WTC11 (cell line): ENCODE measurements at regions not wholly inside any gene's neighbourhood (a gene's known extent, or its start where the extent isn't known, plus 50 kb on each side); places are given as distances from the start of the nearest gene placed in this dataset.

ENCODE experiments used
- ATAC-seq: fragments of 200-7000 bp; cut with Tn5 transposase; 2 replicates; pipeline ENCODE4 v1.10.0; 2021; ENCODE audit warnings: mild to moderate bottlenecking, moderate library complexity
- CTCF ChIA-PET: fragments of 300-600 bp; sonication (Branson Sonifier 250); formaldehyde crosslinking; loops from one replicate; lab custom pipeline; 2021; ENCODE audit warnings: antibody characterized with exemption; lab: Charles Lee
- POLR2A ChIA-PET: fragments of 350-600 bp; sonication (Branson Sonifier 250); formaldehyde crosslinking; loops from one replicate; lab custom pipeline; 2021; ENCODE audit warnings: antibody characterized with exemption; lab: Charles Lee
- DNase-seq: peaks from one replicate; pipeline ENCODE4 v3.0.0; 2021; ENCODE audit warnings: low spot score
- H3K27ac Mint-ChIP-seq: 2 replicates; pipeline ENCODE4 v1.8.0; 2021; ENCODE audit warnings: mixed read lengths
- H3K27me3 Mint-ChIP-seq: 2 replicates; pipeline ENCODE4 v1.8.0; 2021; ENCODE audit warnings: low read depth, mild to moderate bottlenecking, moderate library complexity, mixed read lengths
- H3K36me3 Mint-ChIP-seq: 2 replicates; pipeline ENCODE4 v1.8.0; 2021; ENCODE audit warnings: mixed read lengths
- H3K4me1 Mint-ChIP-seq: 2 replicates; pipeline ENCODE4 v1.8.0; 2022; ENCODE audit warnings: mixed read lengths
- H3K4me3 Mint-ChIP-seq: 2 replicates; pipeline ENCODE4 v1.8.0; 2021; ENCODE audit warnings: mild to moderate bottlenecking, moderate library complexity, mixed read lengths
- H3K9me3 Mint-ChIP-seq: 2 replicates; pipeline ENCODE4 v1.8.0; 2021; ENCODE audit warnings: mixed read lengths
- GRHL2 ChIP-seq: fragments of 250-450 bp; sonication (Bioruptor Pico); IDR thresholded peaks from 2 replicates; pipeline ENCODE4 v1.8.0; 2022; ENCODE audit warnings: mild to moderate bottlenecking, moderate library complexity; ENCODE audit not compliant: insufficient replicate concordance, severe bottlenecking
- GTF2I ChIP-seq: fragments of 250-450 bp; sonication (Bioruptor Pico); conservative IDR thresholded peaks from 2 replicates; pipeline ENCODE4 v1.4.0; 2021; ENCODE audit warnings: mild to moderate bottlenecking
- MXD4 ChIP-seq: fragments of 250-450 bp; sonication (Bioruptor Pico); IDR thresholded peaks from 2 replicates; pipeline ENCODE4 v1.8.0; 2021; ENCODE audit warnings: mild to moderate bottlenecking, moderate library complexity, borderline replicate concordance
- NFATC4 ChIP-seq: fragments of 250-450 bp; sonication (Bioruptor Pico); IDR thresholded peaks from 2 replicates; pipeline ENCODE4 v1.9.0; 2021; ENCODE audit warnings: mild to moderate bottlenecking
- RORB ChIP-seq: fragments of 250-450 bp; sonication (Bioruptor Pico); IDR thresholded peaks from 2 replicates; pipeline ENCODE4 v1.9.0; 2021; ENCODE audit warnings: mild to moderate bottlenecking
- SMAD4 ChIP-seq: sonication (generic); formaldehyde crosslinking; IDR thresholded peaks from 2 replicates; pipeline ENCODE4 v1.8.0; 2022; ENCODE audit warnings: mild to moderate bottlenecking, missing genetic modification reagents
- SOX15 ChIP-seq: fragments of 250-450 bp; sonication (Bioruptor Pico); IDR thresholded peaks from 2 replicates; pipeline ENCODE4 v1.9.0; 2021; ENCODE audit warnings: mild to moderate bottlenecking
- SP1 ChIP-seq: sonication (generic); formaldehyde crosslinking; conservative IDR thresholded peaks from 2 replicates; pipeline ENCODE4 v1.8.1; 2022; ENCODE audit warnings: missing genetic modification reagents
- ZBTB21 ChIP-seq: sonication (generic); formaldehyde crosslinking; IDR thresholded peaks from 2 replicates; pipeline ENCODE4 v1.8.1; 2023; ENCODE audit warnings: mild to moderate bottlenecking, missing genetic modification reagents, borderline replicate concordance
- TF ChIP-seq, protein P1 (sequence below): fragments of 250-450 bp; sonication (Bioruptor Pico); IDR thresholded peaks from 2 replicates; pipeline ENCODE4 v2.1.2; 2022; ENCODE audit warnings: mild to moderate bottlenecking, moderate library complexity
- TF ChIP-seq, protein P2 (sequence below): fragments of 250-450 bp; sonication (Bioruptor Pico); IDR thresholded peaks from 2 replicates; pipeline ENCODE4 v1.9.0; 2021; ENCODE audit warnings: mild to moderate bottlenecking
- TF ChIP-seq, protein P3 (sequence below): sonication (generic); formaldehyde crosslinking; IDR thresholded peaks from 2 replicates; pipeline ENCODE4 v1.8.1; 2023; ENCODE audit warnings: mild to moderate bottlenecking, missing genetic modification reagents
- TF ChIP-seq, protein P4 (sequence below): sonication (generic); formaldehyde crosslinking; conservative IDR thresholded peaks from 2 replicates; pipeline ENCODE4 v1.8.1; 2023; ENCODE audit warnings: mild to moderate bottlenecking, low read depth, missing genetic modification reagents, moderate library complexity
- TF ChIP-seq, protein P5 (sequence below): fragments of 250-450 bp; sonication (Bioruptor Pico); IDR thresholded peaks from 2 replicates; pipeline ENCODE4 v1.9.0; 2021; ENCODE audit warnings: mild to moderate bottlenecking

DNA sequence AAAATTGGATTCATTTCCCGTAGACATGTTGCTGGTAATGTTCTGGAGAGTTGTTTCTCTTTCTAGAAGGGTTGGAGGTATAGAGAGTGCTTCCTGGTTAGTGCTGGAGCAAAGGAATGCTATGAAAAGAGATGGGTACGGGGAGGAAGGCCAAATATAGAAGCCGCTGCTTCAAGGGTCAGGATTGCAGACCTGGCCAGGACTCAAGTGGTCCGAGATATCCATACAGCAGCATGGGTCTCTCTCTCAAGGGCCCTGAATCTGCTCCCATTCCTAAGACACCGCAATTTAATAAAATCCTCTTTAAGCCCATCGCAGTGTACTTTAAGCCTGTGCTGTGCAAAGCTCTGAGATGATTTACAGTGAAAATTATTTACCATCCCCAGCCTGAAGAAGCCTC is 287.0 kb downstream of the FAM43A start (continued):
- no peak for TF ChIP-seq GTF2I (CRISPR knock-in tag)

DNA sequence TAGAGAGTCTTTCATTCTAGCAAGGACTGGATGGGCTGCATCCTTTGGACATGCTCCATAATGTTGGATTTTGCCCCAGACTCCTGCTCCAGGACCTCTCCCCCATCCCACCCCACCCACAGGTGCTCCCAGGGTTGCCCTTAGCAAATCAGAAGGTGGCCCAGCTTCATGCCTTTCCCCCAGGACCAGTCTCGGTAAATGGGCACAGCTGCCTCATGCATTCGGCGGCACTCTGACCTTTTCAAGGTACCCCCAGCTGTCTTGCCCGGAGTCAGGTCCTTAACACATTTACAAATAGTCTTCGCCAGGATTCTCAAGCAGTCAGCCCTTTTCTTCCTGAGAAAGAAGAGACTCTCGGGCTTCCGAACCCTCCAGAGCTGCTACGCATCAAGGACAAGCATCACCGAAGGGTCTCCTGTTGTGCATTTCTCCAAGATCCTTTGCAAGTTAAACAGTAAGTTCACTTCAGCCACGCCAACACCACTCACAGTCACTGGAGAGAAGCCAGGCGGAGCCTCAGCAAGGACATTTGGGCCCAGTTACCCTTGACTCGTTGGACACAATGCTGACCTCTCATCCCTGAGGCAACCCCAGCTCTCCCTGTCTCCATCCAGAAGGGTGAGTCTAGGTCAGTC is 287.8 kb downstream of the FAM43A start:
- Mint-ChIP-seq H3K36me3 (no peaks in the 10 kb centered on the region), H3K27me3 (no peaks in the 10 kb centered on the region; the same call in 1 of the 2 replicates)
- ChIA-PET POLR2A (interaction anchor here (0.7 kb wide), 1 partner anchor 160 kb away, joined by 3 read pairs; no protein-coding TSS in a partner anchor), CTCF (interaction anchor here (0.8 to 3.2 kb wide), 4 partner anchors 11 to 301 kb away, joined by 3 to 19 read pairs (median 7); partner anchors contain the start of gene LSG1)
- no peak for DNase-seq
- TF ChIP-seq, protein P1, sequence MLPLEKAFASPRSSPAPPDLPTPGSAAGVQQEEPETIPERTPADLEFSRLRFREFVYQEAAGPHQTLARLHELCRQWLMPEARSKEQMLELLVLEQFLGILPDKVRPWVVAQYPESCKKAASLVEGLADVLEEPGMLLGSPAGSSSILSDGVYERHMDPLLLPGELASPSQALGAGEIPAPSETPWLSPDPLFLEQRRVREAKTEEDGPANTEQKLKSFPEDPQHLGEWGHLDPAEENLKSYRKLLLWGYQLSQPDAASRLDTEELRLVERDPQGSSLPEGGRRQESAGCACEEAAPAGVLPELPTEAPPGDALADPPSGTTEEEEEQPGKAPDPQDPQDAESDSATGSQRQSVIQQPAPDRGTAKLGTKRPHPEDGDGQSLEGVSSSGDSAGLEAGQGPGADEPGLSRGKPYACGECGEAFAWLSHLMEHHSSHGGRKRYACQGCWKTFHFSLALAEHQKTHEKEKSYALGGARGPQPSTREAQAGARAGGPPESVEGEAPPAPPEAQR (CRISPR knock-in tag), result no peak
- TF ChIP-seq RORB (CRISPR knock-in tag) (no peak), SP1 (CRISPR knock-in tag) (no peak), ZBTB21 (CRISPR knock-in tag) (no peak), SMAD4 (CRISPR knock-in tag) (no peak), NFATC4 (CRISPR knock-in tag) (no peak), GRHL2 (CRISPR knock-in tag) (no peak), SOX15 (CRISPR knock-in tag) (no peak), MXD4 (CRISPR knock-in tag) (no peak)
- TF ChIP-seq, protein P2, sequence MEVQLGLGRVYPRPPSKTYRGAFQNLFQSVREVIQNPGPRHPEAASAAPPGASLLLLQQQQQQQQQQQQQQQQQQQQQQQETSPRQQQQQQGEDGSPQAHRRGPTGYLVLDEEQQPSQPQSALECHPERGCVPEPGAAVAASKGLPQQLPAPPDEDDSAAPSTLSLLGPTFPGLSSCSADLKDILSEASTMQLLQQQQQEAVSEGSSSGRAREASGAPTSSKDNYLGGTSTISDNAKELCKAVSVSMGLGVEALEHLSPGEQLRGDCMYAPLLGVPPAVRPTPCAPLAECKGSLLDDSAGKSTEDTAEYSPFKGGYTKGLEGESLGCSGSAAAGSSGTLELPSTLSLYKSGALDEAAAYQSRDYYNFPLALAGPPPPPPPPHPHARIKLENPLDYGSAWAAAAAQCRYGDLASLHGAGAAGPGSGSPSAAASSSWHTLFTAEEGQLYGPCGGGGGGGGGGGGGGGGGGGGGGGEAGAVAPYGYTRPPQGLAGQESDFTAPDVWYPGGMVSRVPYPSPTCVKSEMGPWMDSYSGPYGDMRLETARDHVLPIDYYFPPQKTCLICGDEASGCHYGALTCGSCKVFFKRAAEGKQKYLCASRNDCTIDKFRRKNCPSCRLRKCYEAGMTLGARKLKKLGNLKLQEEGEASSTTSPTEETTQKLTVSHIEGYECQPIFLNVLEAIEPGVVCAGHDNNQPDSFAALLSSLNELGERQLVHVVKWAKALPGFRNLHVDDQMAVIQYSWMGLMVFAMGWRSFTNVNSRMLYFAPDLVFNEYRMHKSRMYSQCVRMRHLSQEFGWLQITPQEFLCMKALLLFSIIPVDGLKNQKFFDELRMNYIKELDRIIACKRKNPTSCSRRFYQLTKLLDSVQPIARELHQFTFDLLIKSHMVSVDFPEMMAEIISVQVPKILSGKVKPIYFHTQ, result no peak
- TF ChIP-seq, protein P3, sequence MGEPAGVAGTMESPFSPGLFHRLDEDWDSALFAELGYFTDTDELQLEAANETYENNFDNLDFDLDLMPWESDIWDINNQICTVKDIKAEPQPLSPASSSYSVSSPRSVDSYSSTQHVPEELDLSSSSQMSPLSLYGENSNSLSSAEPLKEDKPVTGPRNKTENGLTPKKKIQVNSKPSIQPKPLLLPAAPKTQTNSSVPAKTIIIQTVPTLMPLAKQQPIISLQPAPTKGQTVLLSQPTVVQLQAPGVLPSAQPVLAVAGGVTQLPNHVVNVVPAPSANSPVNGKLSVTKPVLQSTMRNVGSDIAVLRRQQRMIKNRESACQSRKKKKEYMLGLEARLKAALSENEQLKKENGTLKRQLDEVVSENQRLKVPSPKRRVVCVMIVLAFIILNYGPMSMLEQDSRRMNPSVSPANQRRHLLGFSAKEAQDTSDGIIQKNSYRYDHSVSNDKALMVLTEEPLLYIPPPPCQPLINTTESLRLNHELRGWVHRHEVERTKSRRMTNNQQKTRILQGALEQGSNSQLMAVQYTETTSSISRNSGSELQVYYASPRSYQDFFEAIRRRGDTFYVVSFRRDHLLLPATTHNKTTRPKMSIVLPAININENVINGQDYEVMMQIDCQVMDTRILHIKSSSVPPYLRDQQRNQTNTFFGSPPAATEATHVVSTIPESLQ (CRISPR knock-in tag), result no peak
- TF ChIP-seq, protein P4, sequence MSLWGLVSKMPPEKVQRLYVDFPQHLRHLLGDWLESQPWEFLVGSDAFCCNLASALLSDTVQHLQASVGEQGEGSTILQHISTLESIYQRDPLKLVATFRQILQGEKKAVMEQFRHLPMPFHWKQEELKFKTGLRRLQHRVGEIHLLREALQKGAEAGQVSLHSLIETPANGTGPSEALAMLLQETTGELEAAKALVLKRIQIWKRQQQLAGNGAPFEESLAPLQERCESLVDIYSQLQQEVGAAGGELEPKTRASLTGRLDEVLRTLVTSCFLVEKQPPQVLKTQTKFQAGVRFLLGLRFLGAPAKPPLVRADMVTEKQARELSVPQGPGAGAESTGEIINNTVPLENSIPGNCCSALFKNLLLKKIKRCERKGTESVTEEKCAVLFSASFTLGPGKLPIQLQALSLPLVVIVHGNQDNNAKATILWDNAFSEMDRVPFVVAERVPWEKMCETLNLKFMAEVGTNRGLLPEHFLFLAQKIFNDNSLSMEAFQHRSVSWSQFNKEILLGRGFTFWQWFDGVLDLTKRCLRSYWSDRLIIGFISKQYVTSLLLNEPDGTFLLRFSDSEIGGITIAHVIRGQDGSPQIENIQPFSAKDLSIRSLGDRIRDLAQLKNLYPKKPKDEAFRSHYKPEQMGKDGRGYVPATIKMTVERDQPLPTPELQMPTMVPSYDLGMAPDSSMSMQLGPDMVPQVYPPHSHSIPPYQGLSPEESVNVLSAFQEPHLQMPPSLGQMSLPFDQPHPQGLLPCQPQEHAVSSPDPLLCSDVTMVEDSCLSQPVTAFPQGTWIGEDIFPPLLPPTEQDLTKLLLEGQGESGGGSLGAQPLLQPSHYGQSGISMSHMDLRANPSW (CRISPR knock-in tag), result no peak
- TF ChIP-seq, protein P5, sequence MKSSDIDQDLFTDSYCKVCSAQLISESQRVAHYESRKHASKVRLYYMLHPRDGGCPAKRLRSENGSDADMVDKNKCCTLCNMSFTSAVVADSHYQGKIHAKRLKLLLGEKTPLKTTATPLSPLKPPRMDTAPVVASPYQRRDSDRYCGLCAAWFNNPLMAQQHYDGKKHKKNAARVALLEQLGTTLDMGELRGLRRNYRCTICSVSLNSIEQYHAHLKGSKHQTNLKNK, result no peak
- TF ChIP-seq, all 79 proteins: peak for 0
- H3K4me1 Mint-ChIP-seq, result no peaks in the 10 kb centered on the region
- H3K9me3 Mint-ChIP-seq, result peaks cover 10% of the 10 kb centered on the region
- H3K27ac Mint-ChIP-seq, result no peak overlapping the region
- no peak overlapping the region for H3K4me3 Mint-ChIP-seq
- no peak for ATAC-seq
